ACC112 (cell line): ENCODE measurements at regions not wholly inside any gene's neighbourhood (a gene's known extent, or its start where the extent isn't known, plus 50 kb on each side); places are given as distances from the start of the nearest gene placed in this dataset.

ENCODE experiments used
- H2AFZ ChIP-seq: fragments of 200-600 bp; sonication (generic); one replicate; pipeline ENCODE4 v1.6.0; 2017; ENCODE audit warnings: antibody characterized with exemption, low read length; ENCODE audit not compliant: unreplicated experiment
- H3K27ac ChIP-seq: fragments of 200-600 bp; sonication (generic); 2 replicates; pipeline ENCODE4 v1.5.1; 2014; ENCODE audit warnings: low read depth, mild to moderate bottlenecking, antibody characterized with exemption, low read length, moderate library complexity
- H3K27me3 ChIP-seq: fragments of 200-600 bp; sonication (generic); 2 replicates; pipeline ENCODE4 v1.6.1; 2014; ENCODE audit warnings: mild to moderate bottlenecking, antibody characterized with exemption, low read length, moderate library complexity, mixed read lengths; ENCODE audit not compliant: insufficient read depth
- H3K36me3 ChIP-seq: fragments of 200-600 bp; sonication (generic); 2 replicates; pipeline ENCODE4 v1.6.1; 2016; ENCODE audit warnings: mild to moderate bottlenecking, antibody characterized with exemption, low read length, moderate library complexity, mixed read lengths; ENCODE audit not compliant: insufficient read depth
- H3K4me1 ChIP-seq: fragments of 200-600 bp; sonication (generic); one replicate; pipeline ENCODE4 v1.6.1; 2016; ENCODE audit warnings: low read length, mixed read lengths; ENCODE audit not compliant: insufficient read depth, unreplicated experiment, control insufficient read depth
- H3K4me3 ChIP-seq: fragments of 200-600 bp; sonication (generic); 2 replicates; pipeline ENCODE4 v1.5.1; 2014; ENCODE audit warnings: mild to moderate bottlenecking, low read depth, low read length
- H3K79me2 ChIP-seq: fragments of 200-600 bp; sonication (generic); one replicate; pipeline ENCODE4 v1.6.0; 2016; ENCODE audit warnings: low read length; ENCODE audit not compliant: control insufficient read depth, unreplicated experiment, insufficient read depth

DNA sequence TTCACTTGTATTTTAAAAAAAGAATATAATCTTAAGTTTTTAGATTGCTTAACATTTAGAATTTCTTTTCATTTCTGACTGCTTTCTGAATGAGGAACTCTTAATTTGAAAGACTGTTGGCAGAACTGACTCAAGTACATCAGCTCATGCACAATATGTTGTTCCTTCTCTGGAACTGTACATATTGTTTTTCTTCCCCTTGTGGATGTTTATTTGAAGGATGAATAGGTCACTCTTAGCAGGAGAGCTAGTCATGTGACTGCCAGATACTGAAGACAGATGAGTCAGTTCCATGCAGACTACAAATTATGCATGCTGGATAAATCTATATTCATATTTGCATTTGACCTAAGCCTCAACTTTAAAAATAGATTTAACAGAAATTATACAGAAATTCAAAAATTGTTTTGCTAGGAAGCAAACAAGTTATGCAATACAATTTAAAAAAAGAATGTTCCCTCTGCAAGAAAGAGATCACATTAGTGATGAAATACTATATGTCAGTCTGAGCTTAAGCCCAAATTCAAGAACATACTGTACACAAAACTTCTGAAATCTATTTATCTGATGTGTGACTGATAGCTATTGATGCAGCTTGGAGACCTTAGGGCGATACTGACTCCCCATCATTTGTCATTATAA lies 1274.9 kb upstream of the GJE1 start:
- Histone ChIP-seq H3K79me2 (no peaks in the 10 kb centered on the region), H3K4me1 (peaks cover 48% of the 10 kb centered on the region), H3K36me3 (no peaks in the 10 kb centered on the region), H3K4me3 (peak overlapping the region; percentile 46; the same call in 1 of the 2 replicates), H3K27me3 (no peaks in the 10 kb centered on the region), H2AFZ (peak overlapping the region; percentile 55), H3K27ac (peak overlapping the region; percentile 94)

DNA sequence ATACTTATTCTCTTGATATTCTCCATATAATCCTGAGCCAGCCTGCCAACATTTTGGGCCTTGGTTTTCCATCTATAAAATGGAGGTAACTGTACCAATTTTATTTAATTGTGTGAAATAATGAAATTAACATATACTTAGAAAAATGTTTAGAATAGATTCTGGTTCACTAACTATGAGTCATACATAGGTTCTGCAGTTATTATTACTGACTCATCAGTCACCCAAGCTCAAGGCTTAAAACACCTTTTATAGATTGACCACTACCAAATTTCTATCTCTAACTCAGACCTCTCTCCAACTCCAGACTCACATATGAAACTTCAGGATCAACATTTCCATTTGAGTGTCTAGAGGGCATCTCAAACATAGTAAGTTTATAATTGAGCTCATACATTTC lies 1277.2 kb upstream of the GJE1 start:
- H3K27me3 ChIP-seq: no peaks in the 10 kb centered on the region
- H3K27ac ChIP-seq: peak overlapping the region; percentile 94
- peaks cover 59% of the 10 kb centered on the region for H3K4me1 ChIP-seq
- no peaks in the 10 kb centered on the region for H3K79me2 ChIP-seq
- no peak overlapping the region for H3K4me3 ChIP-seq
- peak overlapping the region; percentile 53 for H2AFZ ChIP-seq
- no peaks in the 10 kb centered on the region for H3K36me3 ChIP-seq

DNA sequence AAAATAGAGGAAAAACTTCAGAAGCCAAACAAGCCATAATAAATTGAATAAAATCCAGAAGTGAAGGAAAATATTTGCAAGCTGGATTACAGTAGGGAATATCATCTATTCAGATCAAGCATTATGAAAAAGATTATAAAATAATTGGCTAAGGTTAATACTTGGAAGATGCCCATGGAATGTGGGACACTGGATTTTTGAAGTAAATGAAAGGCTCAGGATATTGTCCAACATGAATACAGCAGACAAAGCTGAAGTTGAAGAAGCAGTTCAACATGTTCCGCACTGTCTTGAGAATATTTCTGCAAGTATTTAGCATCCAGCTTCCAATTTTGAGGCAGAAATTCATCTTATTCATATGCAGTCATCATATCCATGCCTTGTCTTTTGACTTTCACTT lies 1278.4 kb upstream of the GJE1 start:
- H3K36me3 ChIP-seq: no peaks in the 10 kb centered on the region
- no peaks in the 10 kb centered on the region for H3K27me3 ChIP-seq
- peaks cover 67% of the 10 kb centered on the region for H3K4me1 ChIP-seq
- H3K4me3 ChIP-seq: peak overlapping the region; percentile 43
- H3K79me2 ChIP-seq: no peaks in the 10 kb centered on the region
- H2AFZ ChIP-seq: peak overlapping the region; percentile 76
- H3K27ac ChIP-seq: peak overlapping the region; percentile 70

DNA sequence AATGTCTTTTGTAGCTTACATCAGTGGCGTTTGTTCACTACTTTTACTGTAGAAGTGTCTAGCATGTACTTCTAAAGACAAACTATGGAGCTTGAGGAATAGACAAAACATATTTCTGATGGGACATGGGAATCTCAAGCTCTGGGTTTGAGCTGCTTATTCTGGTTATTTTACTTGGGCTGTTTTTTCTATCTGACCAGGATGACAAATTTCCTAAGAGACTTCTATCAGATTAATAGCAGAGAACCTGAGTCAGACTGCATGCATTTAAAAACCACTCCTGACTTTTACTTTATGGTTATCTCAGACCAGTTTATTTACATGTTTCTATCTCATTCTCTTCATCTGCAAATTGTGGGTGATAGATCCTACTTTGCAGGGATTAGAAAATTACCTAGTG lies 1282.3 kb upstream of the GJE1 start:
- Histone ChIP-seq H3K27me3 (no peaks in the 10 kb centered on the region), H3K4me3 (no peak overlapping the region), H3K79me2 (no peaks in the 10 kb centered on the region), H3K27ac (peak overlapping the region; percentile 94), H2AFZ (peak overlapping the region; percentile 96), H3K36me3 (no peaks in the 10 kb centered on the region), H3K4me1 (peaks cover 74% of the 10 kb centered on the region)

DNA sequence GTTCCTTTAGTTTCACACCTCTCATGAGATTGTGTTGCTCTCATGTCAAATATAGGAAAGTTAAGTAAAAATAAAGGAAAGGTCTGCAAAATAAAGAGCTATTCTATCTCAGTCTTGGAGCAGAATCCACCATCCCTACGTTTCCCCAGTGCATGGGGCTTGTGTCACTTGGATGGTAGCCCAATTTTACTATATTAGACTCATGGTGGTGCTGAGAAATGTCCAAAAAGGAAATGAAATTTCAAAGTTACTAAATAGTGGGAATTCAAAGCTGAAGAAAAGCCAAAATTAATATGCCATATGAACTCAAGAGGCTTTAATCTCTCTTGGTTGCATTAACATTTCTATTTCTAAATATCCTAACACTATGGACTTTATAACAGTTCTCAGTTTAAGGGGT lies 1283.3 kb upstream of the GJE1 start:
- Histone ChIP-seq H2AFZ (no peak overlapping the region), H3K79me2 (no peaks in the 10 kb centered on the region), H3K4me3 (no peak overlapping the region), H3K36me3 (no peaks in the 10 kb centered on the region), H3K27me3 (no peaks in the 10 kb centered on the region), H3K27ac (peak overlapping the region; percentile 94), H3K4me1 (peaks cover 75% of the 10 kb centered on the region)

DNA sequence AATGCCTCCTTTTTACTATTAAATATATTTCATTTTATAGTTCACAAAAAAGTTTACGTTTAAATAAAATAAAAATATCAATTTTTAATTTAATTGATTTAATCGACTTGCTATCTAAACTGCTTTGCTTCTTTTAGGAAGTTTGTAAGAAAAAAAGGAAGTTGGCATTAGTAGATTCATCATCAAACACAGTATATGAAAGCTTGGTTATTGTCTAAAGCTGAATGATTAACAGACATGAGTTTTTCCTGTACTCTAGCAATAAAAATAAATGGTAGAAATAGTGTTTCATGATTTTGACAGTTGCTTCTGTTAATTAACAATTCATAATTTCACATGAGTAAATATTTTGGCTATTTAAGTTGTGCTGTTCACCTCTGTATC lies 1285.5 kb upstream of the GJE1 start:
- H3K4me1 ChIP-seq: peaks cover 63% of the 10 kb centered on the region
- no peak overlapping the region for H3K4me3 ChIP-seq
- peak overlapping the region; percentile 90 for H3K27ac ChIP-seq
- H3K27me3 ChIP-seq: no peaks in the 10 kb centered on the region
- no peaks in the 10 kb centered on the region for H3K79me2 ChIP-seq
- H3K36me3 ChIP-seq: no peaks in the 10 kb centered on the region
- H2AFZ ChIP-seq: no peak overlapping the region

DNA sequence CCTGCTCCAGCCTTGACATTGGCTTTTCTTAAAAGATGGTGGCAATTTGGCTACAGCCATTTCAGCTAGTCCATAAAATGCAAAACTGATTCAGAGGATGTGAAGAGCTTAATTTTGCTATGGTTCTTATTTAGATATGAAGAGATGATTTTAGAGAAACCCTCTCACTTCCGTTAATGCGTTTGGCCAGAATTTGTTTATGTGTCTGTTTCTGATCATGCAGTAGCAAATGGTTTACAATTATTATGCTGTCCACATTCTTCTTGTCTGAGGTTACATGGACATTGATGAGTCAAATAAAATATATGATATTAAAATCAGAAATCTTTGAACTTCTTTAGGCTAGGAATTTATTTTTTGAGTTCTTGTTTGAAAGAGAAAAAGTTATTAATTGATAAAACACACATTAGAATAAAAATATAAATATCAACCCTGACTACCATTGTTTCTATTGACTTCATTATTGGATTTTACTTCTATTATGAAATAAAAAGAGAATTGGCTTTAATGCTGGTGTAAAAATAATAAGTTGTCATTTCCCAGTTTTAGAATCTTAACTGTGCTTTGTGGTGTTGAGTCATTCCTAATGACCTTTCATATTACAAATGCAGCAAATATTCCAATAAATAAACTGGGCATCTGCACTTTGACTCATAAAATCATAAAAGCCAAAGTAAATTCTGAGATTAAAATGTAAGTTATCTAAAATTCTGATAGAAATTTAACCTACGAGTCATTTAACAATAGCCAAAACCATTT lies 1286.0 kb upstream of the GJE1 start:
- peak overlapping the region; percentile 90 for H3K27ac ChIP-seq
- no peaks in the 10 kb centered on the region for H3K79me2 ChIP-seq
- peaks cover 58% of the 10 kb centered on the region for H3K4me1 ChIP-seq
- no peaks in the 10 kb centered on the region for H3K36me3 ChIP-seq
- peak overlapping the region; percentile 73 for H2AFZ ChIP-seq
- H3K27me3 ChIP-seq: no peaks in the 10 kb centered on the region
- H3K4me3 ChIP-seq: peak overlapping the region; percentile 39

DNA sequence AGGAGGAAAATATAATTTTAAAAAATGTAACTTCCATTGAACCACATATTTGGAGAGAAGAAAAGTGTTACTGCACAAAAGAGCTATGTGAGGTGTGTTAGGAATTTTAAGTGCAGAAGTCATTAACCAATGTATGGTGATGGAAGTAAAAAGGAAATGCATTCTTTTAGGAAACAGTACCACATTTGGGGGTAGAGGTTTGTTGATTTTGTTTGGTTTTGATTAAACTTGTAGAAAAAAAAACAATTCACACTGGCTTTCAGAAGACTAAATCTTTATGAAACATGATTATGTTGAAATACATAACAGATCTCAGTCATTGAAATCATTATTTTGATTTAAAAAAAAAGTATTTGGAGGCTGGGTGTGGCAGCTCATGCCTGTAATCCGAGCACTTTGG lies 1287.0 kb upstream of the GJE1 start:
- Histone ChIP-seq H3K4me3 (no peak overlapping the region), H3K27ac (peak overlapping the region; percentile 90), H2AFZ (peak overlapping the region; percentile 17), H3K79me2 (no peaks in the 10 kb centered on the region), H3K27me3 (no peaks in the 10 kb centered on the region), H3K36me3 (no peaks in the 10 kb centered on the region), H3K4me1 (peaks cover 54% of the 10 kb centered on the region)

DNA sequence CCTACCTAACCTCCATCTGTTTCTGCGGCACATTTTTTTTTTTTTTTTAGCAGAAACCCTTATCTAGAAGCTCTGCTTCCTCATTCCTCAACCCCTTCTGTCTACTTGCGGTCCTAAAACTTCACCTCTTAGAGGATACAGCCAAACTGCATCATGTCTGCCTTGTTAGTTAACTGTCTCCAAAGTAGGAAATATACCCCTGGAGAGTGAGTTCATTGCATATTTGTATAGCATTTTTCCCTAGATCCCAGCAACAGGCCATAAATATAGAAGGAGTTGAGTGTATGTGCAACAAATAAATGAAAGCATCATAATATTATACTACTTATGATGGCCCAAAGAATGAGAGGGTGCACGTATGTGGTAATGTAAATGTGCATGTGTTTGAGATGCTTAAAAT lies 1288.6 kb upstream of the GJE1 start:
- no peak overlapping the region for H3K4me3 ChIP-seq
- no peak overlapping the region for H3K27ac ChIP-seq
- no peak overlapping the region for H2AFZ ChIP-seq
- H3K36me3 ChIP-seq: no peaks in the 10 kb centered on the region
- peaks cover 40% of the 10 kb centered on the region for H3K4me1 ChIP-seq
- H3K27me3 ChIP-seq: no peaks in the 10 kb centered on the region
- H3K79me2 ChIP-seq: no peaks in the 10 kb centered on the region

DNA sequence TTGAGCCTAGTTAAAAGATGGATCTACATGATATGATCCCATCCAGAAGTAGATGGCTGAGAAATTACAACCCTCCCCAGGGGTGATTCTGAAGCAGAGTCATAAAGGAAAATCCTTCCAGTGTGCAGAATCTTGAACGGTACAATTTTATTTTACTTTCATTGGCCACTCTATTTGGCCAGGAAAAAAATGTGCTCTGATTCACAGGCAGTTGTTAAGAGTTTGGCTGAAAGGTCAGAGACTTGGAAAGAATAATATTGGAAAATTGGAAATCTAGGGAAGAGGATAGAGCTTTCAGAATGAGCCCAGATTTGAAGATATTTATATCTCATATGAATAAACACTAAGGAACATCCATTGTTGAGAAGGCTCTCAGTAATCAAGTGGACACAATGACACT lies 1299.3 kb upstream of the GJE1 start:
- Histone ChIP-seq H3K4me3 (no peak overlapping the region), H2AFZ (no peak overlapping the region), H3K36me3 (no peaks in the 10 kb centered on the region), H3K4me1 (no peaks in the 10 kb centered on the region), H3K27ac (no peak overlapping the region), H3K27me3 (no peaks in the 10 kb centered on the region), H3K79me2 (no peaks in the 10 kb centered on the region)

DNA sequence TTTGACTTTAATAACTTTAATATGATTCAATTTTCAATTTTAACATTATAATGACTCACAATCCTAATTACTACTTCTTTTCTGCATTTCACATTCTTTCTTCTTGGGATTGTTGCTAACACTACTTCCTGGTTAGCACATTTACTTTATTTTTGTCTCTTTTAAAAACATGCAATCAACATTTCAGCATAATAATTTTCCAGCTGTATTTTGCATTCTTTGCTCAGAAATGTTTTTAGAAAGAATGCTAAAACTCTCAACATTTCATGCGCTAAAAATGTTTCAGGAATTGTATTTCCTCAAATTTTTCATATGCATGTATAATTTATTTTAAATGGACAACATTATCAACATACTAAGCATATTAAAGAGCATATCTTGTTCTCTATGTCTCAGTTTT lies 1302.1 kb upstream of the GJE1 start:
- H3K4me1 ChIP-seq: no peaks in the 10 kb centered on the region
- no peaks in the 10 kb centered on the region for H3K79me2 ChIP-seq
- H3K36me3 ChIP-seq: no peaks in the 10 kb centered on the region
- H3K27ac ChIP-seq: no peak overlapping the region
- no peak overlapping the region for H3K4me3 ChIP-seq
- no peak overlapping the region for H2AFZ ChIP-seq
- H3K27me3 ChIP-seq: no peaks in the 10 kb centered on the region
